Posterior vena cava (tissue), 2 donors: ENCODE measurements at regions not wholly inside any gene's neighbourhood (a gene's known extent, or its start where the extent isn't known, plus 50 kb on each side); places are given as distances from the start of the nearest gene placed in this dataset.
"Not testable (repeated sequence)": the region's sequence is repeated elsewhere in the genome, so short reads cannot be mapped to it uniquely, and the experiment has no call there.

Experiments
- DNase-seq: peaks from one replicate; pipeline ENCODE4 v3.0.0-alpha.2; 2020; ENCODE audit warnings: low spot score
- intact Hi-C, 2 donors: fragments of 100-400 bp; cut with DNase I; formaldehyde crosslinking; loops; one replicate each; pipeline versions ENCODE4 v1.14.1 to v1.14.2; 2022 to 2023
- donor health status: DM: yes; HTN: yes; CAD: no.
- donor health status: DM: yes; HTN: yes; CAD: no.

DNA sequence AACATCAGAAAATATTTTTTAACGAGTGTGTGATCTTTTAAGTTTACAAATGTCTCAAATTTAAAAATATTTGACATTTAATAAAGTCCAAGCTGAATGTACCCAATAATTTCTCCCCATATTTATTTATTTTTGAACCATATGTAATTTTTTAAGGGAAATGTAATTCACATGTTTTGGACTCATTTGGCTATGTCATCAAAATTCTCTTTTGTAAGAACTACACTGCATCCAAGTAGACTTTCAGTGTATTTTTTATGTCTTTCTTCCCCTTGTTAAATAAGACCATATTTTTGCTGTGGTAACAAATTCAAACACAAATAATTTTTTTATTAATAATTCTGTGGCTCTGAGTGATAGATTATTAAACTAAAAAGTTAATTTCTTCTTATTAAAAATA, 365.2 kb downstream of the CD109 start:
- intact Hi-C loops: no loop called here
- no peak for DNase-seq

DNA sequence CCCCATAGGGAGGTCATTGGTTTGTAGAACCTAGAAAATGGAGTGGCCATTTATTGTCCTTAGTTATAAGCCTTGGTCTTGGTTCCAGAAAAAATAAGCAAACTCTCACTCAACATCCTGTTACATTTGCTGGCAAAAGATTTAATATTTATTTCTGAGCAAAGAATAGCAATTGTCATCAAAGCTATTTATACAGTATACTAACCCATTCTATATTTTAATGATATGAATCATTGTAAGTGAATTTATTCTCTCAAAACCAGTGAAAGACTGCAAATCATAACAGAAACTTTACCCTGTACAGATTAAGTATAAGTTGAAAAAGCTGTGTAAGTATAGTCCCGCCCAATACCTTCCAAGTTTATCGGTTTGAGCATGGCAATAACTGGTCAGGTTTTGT, 364.4 kb downstream of the CD109 start:
- intact Hi-C loops: no loop called here

DNA sequence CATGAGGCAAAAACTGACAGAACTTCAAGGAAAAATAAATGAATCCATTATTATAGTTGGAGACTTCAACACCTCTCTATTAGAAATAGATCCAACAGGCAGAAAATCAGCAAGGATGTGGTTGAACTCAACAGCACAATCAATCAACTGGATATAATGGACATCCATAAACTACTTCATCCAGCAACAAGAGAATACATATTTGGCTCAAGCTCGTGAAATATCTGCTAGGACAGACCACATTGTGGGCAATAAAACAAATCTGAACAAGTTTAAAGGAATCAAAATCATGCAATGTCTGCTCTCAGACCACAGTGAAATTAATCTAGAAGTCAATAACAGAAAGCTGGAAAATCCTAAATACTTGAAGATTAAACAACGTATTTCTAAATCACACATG, 362.6 kb downstream of the CD109 start:
- no peak for DNase-seq
- intact Hi-C loops: no loop called here

More for the DNA sequence above, 364.4 kb downstream of the CD109 start:
- DNase-seq: no peak

- intact Hi-C loops: no loop called here
- no peak for DNase-seq
These were observed 361.3 kb downstream of the CD109 start for GRCh38 chr6:74057326-74057725.

DNA sequence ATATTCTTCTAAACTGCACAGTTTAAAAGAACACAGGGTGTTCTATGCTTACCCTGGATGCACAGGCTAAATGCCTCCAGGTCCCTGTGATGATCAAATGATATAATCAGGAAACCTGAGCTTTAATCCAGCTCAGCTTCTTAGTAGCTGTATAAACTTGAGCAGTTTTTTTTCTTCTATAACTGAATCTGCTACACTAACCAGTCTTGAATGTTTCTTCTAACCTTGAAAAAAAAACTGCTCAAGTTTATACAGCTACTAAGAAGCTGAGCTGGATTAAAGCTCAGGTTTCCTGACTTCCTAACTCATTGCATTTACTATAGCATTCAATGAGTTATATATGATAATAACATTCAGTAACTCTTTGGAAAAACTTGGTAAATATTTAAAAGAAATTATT, 358.2 kb downstream of the CD109 start:
- DNase-seq: no peak

GRCh38 chr6:74050921-74051320, 354.9 kb downstream of the CD109 start:
- no peak for DNase-seq
- intact Hi-C loops: no loop called here

More for the DNA sequence above, 358.2 kb downstream of the CD109 start:
- intact Hi-C loops: no loop called here

DNA sequence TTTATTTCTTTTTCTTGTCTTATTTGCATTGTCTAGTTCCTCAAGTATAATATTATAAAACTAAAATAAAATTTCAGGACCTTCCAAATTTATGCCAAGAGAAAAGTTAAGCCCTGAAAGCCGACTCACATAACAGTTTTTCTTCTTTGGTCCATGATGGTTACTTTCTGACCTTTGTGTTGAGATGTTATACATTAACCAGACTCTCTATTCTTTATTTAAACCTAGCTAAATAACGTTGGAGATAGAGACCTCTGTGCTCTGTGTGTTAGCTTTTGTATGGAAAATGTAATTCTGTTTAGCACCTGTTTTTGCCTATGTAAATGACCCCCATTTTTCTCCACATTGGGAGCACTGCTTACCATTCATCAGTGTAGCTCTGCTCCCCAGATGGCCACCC, 352.4 kb downstream of the CD109 start:
- DNase-seq: no peak
- intact Hi-C loops: no loop called here

DNA sequence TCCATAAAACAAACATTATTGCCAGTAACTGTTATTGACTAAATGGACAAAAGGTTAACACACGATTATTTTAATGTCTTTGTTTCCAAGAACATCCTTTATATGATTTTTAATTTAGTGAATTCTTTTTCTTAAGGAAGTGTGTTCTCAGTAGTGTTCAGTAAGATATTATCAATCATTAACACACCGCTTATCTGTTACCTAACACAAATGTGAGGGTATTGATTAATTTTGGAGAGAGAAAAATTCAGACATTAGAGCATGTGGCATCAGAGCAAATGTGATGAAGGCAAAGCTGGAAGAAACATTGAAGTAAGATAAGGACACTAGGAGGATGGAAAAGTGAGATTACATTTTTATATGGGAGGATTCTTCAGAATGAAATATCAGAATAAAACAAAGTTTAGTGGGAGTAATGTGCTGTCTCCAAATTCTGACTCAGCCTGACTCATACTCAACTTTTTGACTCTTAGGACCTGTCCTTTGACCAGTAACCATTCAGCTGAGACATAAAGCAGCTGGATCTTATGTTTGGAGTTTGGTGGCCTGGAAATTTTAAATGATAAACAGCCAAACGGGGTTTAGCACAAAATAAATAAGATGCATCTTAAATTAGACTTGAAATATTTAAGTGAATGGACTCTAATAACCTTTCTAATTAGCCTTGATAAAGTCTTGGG, 348.6 kb downstream of the CD109 start:
- intact Hi-C loops: no loop called here

GRCh38 chr6:74041420-74041819, 345.4 kb downstream of the CD109 start:
- DNase-seq: peak; percentile 60
- intact Hi-C loops: no loop called here

More for the DNA sequence above, 348.6 kb downstream of the CD109 start:
- DNase-seq: no peak

DNA sequence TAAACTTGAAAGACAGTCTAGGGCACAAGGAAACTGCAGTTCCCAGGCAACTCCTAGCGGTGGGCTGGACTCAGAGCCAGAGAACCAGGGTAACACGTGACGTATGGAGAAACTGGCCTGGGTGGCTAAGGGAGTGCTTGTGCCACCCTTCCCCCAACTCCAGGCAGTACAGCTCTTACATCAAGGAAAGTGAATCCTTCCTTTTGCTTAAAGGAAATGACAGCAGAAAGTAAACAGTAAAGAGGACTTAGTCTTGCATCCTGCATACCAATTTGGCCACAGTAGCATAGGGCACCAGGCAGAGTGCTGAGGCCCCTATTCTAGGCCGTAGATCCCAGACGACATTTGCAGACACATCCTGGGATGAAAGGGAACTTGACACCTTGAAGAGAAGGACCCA, 322.8 kb downstream of the CD109 start:
- intact Hi-C loops: no loop called here
- no peak for DNase-seq

DNA sequence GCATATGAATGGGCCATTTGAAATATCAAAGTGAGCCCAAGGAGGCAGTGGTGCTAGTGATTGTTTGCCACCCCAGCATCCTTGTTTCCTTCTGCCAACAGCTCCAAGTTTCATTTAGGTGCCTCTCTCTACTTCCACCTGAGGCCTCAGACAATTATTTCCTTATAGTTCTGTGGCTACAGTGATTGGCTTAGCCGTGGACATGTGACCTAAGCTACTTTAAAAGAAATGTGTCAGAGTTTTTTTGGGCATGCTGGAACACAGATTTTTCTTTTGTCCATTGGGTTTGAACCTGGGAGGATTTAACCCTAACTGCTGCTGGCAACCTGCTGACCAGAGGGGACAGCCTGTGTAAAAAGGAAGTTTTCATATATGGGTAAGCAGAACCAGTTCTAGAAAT, 319.4 kb downstream of the CD109 start:
- intact Hi-C loops: no loop called here
- no peak for DNase-seq

GRCh38 chr6:74000666-74001490, 304.9 kb downstream of the CD109 start:
- intact Hi-C loops: no loop called here
- no peak for DNase-seq

- DNase-seq, intact Hi-C loops: not testable (repeated sequence)
These were observed 294.7 kb downstream of the CD109 start for GRCh38 chr6:73990609-73991238.

GRCh38 chr6:73989428-73989827, 293.4 kb downstream of the CD109 start:
- intact Hi-C loops: no loop called here
- no peak for DNase-seq

DNA sequence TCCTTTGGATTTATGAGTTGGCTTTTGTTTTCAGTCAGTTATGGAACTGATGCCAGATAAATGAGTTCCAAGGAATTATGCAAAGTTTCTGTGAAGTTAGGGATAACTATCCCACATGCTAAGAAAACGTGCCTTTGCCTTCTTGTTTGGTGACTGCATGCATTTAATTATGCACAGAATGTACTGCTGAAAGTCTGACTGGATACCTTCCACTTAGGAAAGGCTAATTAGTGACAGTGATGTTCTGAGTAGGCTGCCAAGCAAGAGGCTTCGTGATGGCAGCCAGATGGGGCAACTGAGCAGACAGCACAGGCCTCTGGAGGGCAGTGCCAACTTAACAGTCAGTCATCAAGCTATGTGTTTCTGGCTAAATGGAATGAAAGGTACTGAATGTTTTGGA, 289.9 kb downstream of the CD109 start:
- no peak for DNase-seq
- intact Hi-C loops: no loop called here

DNA sequence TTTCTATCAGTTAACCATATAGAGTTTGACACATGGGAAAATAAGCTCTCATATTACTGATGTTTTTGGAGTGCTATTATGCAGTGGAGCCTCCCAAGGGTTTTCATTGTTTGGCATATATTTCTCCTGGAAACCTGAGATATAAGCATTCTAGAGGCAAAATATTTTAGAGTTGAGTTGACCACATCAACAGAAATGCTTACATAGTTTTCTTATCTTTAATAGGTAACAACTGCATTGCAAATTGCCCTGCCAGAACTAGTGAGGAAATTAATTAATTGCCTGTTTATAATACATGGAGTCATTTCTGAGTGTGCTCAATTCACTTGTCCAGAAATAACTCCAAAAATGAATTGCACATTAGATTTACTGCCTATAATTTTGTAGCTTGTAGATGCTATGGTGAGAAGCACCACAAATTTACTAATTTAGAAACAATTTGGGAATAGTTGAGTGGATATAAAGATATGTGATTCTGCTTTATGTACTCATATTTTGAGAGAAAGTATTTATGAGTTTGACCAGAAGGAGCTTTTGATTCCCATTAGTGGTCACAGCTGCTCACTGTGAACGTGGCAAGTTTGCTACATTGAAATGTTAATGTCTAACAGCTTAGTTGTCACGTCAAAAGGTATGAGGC, 288.7 kb downstream of the CD109 start:
- no peak for DNase-seq
- intact Hi-C loops: no loop called here

- DNase-seq: no peak
- intact Hi-C loops: no loop called here
These were observed 287.4 kb downstream of the CD109 start for GRCh38 chr6:73983367-73983766.

DNA sequence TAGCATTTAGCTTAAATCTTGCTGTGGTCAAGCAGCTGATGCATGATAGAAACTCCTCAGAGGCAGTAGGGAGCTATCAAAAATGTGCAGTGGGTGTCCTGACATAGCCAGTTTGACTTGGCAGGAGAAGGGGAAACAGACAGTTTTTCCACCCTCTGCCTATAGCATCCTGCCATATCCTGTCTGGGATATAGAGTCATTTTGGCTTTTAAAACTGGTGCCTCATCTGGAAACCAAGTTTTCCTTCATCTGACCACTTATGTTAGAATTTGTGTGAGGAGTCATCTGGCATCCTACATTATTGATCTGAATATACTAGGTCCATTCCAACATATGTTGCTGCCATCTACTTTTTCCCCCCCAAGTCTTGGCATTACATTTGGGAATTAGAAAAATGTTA, 284.1 kb downstream of the CD109 start:
- intact Hi-C loops: no loop called here

GRCh38 chr6:73978330-73978729, 282.3 kb downstream of the CD109 start:
- intact Hi-C loops: loop anchor here in 1 of 2 donors (10.0 kb wide), 1 partner anchor 1226 kb away; the partner anchor contains the start of gene COL12A1

More for the DNA sequence above, 284.1 kb downstream of the CD109 start:
- DNase-seq: no peak

GRCh38 chr6:73972518-73972917, 276.5 kb downstream of the CD109 start:
- intact Hi-C loops: loop anchor here in 1 of 2 donors (10.0 kb wide), 1 partner anchor 1232 kb away; the partner anchor contains the start of gene COL12A1
- not testable (repeated sequence) for DNase-seq

More at GRCh38 chr6:73978330-73978729, 282.3 kb downstream of the CD109 start:
- no peak for DNase-seq
